HG03432 (cell line): ENCODE measurements at regions not wholly inside any gene's neighbourhood (a gene's known extent, or its start where the extent isn't known, plus 50 kb on each side); places are given as distances from the start of the nearest gene placed in this dataset.
"Not testable (repeated sequence)": the region's sequence is repeated elsewhere in the genome, so short reads cannot be mapped to it uniquely, and the experiment has no call there.

ENCODE experiments used
- ATAC-seq: cut with Tn5 transposase; IDR thresholded peaks from one replicate; pipeline ENCODE4 v1.9.1; 2021; ENCODE audit warnings: mild to moderate bottlenecking, moderate library complexity; ENCODE audit not compliant: unreplicated experiment

- ATAC-seq = not testable (repeated sequence)
Measured at GRCh38 chr10:45117940-45118339, 117.2 kb downstream of the ZNF22 start.

DNA sequence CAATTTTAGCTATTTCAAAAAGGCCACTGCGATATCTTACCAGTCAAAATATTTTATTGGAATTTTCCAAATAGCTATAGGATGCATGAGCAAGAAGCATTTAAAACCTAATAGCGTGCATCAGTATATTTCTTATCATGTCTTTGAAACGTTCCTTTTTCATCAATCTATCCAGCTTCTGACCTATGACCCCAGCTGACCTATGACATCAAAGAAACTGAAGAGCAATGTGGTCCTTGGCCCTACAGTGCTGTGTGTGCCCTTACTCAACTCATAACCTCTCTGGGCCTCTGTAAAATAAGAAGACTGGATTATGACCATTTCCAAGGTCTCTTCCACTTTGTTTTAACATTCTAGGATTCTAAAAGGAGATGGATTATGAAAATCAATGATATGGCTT lies 118.2 kb downstream of the ZNF22 start:
- no peak for ATAC-seq

DNA sequence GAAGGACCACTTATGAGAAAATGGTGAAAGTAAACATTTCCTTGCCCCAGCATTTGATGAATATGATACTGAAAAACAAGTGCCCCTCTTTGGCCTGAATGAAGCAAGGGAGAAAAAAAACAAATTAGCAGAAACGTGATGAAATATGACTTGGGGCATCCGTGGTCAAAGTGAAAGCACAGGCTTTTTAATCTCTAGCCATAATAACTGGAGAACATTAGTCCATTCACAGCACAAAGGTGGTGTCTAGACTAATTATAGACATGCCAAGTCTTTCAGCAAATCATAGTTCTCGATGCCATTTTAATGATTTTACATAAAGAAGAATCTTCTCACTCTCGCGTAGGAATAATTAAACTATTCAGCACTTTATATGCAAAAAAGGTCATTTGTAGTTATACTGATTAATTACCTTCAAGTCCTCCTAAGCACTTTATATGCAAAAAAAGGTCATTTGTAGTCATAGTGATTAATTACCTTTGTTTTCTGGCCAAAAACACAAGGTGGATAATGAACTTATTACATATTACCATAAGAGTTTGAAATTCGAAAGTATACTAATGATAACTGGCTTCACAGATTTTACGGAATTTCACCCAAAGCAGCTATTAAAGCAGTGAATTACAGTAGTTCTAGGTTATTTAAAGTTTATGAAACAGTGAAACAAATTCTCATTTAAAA lies 121.6 kb downstream of the ZNF22 start:
- ATAC-seq = not testable (repeated sequence)

- no peak for ATAC-seq
Measured at GRCh38 chr10:45135443-45136198, 134.9 kb downstream of the ZNF22 start.

DNA sequence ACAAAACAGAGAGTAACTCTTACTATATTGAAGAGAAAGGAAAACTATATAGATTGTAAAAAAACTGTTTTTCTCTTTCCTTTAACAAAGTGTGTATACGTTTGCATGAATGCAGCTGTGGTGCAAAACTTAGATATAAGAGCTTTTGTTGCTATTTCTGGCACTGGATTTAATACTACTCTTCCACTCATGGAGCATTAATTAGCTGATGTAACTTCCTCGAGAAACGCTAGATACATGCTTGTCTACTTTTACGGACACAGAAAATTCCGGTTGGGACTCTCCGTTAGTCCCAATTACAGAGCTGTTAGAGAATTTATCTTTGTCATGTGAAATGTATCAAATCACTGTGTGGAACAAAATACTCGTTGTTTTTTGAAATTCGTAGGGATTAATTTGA lies 135.5 kb downstream of the ZNF22 start:
- no peak for ATAC-seq

- ATAC-seq = no peak
Measured at GRCh38 chr10:45144326-45145070, 143.8 kb downstream of the ZNF22 start.

DNA sequence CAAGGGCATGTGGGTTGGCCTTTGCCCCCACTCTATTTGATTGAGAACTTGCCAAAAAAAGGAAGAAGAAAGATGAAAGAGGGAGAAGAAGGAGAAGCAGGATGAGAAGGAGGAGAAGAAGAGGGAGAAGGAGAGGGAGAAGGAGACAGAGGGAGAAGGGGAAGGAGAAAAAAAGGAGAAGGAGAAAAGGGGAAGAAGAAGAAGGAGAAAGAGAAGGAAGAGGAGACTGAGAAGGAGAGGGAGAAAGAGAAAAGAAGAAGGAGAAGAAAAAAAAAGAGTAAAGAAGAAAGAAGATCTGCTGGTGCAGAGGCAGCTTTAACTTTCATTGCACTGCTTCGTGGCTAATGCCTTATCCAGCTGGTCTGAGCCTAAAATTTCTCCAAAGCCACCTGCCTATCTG lies 144.4 kb downstream of the ZNF22 start:
- not testable (repeated sequence) for ATAC-seq

GRCh38 chr10:45147000-45147399 lies 146.3 kb downstream of the ZNF22 start:
- no peak for ATAC-seq

DNA sequence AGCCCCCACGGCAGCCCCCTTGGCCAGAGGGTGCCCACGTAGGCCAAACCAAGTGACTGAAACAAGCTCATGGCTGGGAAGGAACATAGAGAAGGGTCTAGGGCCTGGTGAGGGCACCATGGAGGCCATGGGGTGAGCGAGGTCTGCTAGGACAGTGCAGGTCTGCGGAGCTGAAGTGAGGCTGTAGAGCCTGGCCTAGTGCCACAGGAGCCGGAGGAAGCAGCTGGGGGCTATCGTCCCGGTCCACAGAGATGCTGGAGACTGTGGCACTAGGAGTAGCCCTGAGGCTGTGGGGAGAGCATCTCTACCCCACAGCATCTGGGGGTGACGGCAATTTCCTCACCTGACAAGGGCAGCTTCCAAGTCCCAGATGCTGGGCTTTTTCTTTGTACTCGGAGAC lies 150.3 kb downstream of the ZNF22 start:
- no peak for ATAC-seq

DNA sequence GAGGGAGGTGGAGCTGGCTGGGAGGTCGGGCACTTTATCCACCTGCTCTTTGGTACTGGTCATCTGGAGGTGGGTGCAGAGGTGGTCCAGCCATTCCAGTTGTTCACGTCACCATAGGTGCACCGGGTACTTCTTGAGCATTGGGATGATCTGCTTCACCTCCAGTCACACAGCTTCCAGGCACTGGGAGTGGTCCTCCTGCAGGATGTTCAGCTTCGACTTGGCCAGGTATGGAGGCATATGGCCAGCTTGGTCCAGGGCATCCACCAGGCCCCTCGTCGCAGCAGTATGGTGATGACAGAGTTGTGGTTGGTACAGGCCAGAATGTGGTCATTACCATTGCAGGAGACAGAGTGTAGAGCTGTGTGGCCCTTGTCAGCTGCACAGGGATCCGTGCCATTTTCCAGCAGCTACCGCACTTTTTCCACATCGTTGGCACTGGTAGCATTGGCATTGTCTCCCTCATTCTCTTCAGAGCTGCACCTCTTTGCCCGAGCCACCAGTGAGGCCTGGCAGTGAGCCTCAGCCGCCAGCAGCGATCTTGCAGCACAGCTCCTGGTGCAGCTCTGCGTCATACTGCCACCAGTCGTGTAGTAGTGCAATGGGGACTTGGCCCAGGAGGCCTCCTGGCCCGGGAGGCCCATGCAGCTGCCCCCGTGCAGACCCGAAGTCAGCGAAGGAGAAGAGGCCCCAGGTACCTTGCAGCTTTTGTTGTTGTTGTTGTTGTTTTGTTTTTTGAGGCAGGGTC lies 150.9 kb downstream of the ZNF22 start:
- ATAC-seq = no peak

DNA sequence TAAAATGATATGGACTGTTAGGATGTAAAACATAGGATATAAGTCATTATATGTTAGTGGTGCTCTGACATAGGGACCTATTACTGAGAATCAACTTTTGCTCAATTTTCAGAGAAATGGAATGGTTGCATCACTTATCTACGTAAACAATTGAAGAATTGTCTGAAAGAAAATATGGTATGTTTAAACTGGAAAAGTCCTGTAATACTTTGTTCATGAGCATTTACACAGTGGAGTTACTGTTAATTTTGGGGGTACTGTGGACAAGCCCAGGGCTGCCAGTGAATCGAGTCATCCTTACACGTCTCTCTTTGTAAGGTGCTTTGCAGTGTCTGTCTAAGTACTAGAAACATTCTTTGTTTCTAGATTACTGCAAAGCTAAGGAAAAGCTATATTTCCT lies 152.0 kb downstream of the ZNF22 start:
- ATAC-seq = no peak

- ATAC-seq = no peak
Measured at GRCh38 chr10:45154502-45154901, 153.8 kb downstream of the ZNF22 start.

GRCh38 chr10:45155784-45156183 lies 155.1 kb downstream of the ZNF22 start:
- ATAC-seq = no peak

DNA sequence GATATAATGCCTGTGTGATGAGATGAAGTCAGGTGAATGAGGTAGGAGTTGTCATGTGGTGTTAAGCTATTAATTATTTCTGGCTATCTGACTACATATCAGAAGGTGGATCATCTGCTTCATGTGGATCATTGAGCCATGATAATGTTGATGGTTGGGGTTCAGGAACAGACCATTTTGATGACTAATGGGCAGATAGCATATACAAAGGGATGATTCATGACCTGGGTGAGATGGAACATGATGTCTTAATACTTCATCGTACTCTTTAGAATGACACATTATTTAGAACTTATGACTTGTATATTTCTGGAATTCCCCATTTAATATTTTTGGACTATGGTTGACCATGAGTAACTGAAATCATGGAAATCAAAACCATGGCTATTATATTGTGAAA lies 155.1 kb downstream of the OR13A1 start:
- no peak for ATAC-seq

GRCh38 chr10:45163315-45163975 lies 152.0 kb downstream of the OR13A1 start:
- ATAC-seq = no peak

DNA sequence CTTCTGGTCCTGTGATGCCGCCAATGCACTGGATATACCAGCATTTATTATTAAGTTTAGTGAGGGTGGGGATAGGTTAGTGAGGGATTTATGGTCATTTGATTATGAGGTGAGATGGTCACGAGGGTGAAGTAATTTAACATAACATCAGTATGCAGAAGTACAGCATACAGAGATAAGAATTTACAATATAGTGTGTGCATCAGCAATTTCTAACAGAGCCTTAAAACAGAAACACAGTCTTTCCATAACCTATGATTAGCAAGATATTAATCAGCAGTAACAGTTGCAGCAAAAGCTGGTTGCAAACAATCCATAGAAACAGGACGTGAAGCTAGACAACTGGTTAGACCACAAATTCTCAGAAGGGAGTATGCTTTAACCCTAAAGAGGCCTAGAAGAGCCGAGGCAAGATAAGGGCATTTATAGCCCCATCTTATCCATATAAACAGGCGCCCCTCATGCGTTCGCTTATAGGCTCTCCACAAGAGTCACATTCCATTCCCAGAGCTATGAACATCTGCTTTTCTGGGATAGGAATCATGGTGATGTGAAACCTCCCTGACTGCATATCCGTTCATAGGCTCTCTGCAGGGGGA lies 139.8 kb downstream of the OR13A1 start:
- ATAC-seq = not testable (repeated sequence)

GRCh38 chr10:45179691-45180090 lies 135.7 kb downstream of the OR13A1 start:
- no peak for ATAC-seq

DNA sequence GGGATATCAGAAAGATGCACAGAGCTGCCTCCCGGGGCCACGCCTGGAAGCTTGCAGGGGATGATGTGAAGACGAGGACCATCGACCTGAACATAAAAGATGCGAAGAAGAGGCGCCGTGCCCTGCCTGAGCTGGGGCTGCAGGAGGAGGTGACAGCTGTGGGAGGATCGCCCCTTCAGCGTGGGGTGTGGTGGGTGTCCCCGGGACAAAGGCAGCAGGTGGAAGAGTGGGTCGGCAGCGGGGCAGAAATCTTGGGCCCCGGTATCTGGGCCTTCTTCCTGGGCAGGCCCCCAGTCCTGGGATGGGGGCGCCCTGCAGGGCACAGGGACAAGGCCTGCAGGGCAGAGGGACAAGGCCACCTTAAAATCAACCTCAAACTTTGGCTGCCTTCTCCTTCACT lies 134.9 kb downstream of the OR13A1 start:
- ATAC-seq = no peak

DNA sequence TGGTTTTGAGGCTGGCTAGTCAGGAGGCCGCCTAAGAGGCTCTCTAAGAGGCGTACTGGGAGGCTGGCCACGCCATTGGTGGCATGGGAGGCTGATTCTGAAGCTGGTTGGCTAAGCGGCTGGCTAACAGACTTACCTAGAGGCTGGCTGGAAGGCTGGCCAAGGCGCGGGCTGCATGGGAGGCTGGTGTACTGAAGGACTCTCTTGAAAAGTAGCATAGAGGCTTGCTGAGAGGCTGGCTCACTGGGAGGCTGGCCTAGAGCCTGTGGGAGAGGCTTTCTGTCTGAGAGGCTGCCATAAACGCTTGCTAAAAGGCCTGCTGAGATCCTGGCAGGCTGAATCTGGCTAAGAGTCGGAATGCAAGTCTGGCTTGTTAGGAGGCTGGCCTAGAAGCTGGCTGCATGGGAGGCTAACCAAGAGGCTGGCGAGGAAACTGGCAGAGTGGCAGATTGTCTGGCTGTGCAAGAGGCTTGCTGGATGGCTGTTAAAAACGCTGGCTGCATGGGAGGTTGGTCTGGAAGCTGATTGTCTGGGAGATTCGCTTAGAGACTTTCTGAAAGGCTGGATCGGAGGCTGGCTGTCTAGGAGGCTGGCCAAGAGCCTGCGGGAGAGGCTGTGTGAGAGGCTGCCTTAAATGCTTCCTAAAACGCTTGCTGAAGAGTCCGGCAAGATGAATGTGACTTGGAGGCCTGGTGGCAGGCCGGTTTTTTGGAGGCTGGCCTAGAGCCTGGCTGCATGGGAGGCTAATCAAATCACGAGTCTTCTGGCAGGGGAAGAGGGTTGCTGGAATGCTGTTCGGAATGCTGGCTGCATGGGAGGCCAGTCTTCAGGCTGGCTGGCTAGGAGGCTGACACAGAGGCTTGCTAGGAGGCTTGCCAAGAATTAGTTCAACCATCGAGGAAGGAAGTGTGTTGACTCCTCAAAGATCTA lies 134.2 kb downstream of the OR13A1 start:
- ATAC-seq = no peak
